8988T (cell line): ENCODE measurements at regions not wholly inside any gene's neighbourhood (a gene's known extent, or its start where the extent isn't known, plus 50 kb on each side); places are given as distances from the start of the nearest gene placed in this dataset.

Source experiments
- DNase-seq: peaks from one replicate; pipeline ENCODE4 v3.0.0; 2011

DNA sequence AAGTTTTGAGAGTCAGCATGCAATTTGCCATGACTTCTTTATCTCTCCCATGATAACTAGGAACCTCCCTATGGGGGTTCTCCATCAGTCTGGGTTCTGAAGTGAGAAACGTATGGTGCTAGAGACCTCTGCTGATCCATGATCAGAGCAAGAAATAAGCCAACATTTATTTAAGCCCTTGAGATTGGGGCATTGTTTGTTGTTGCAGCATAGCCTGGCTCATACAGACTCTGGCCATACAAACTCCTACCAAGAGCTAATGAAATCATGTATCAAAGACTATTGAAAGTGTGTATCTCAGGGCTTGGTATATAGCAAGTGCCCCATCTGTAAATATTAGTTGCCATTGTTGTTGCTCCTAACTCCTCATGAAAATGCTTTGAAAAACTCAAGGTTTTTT, 233.9 kb downstream of the MAF start:
- DNase-seq, result no peak

DNA sequence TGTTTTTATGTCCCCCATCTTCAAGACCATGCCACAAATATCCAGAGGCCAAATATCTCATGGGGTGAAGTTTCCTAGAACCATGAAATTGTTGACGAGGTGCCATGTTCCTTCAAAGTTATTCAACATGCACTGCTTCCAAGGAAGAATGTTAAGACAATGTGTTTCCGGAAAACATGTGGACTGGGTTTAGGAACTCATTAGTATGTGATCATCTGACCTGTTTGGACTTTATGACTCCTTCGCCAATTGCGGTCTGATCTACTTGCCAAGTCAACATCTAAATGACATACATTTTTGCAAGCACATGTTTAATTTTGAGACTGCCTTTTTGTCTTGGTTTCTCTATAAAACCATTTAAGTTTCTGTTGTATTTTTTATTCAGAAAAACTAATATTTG, 234.8 kb downstream of the MAF start:
- DNase-seq, result no peak

DNA sequence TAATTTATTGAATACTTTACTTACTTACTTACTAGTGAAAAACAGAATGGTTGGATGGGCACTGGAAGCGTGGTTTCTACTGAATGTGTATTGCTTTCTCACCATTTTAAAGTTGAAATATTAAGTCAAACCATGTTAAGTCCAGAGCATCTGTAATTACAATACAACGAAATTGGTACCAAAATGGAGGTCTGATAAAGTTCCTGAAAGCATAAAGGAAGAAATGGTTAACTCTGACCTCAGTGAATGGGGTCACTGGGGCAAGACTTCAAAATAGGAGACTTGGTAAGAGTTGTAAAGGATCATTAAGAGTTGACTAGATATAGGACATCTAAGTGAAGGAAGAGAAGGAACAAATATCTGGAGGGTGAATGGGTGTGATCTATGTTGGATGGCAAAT, 237.1 kb downstream of the MAF start:
- DNase-seq, result no peak

DNA sequence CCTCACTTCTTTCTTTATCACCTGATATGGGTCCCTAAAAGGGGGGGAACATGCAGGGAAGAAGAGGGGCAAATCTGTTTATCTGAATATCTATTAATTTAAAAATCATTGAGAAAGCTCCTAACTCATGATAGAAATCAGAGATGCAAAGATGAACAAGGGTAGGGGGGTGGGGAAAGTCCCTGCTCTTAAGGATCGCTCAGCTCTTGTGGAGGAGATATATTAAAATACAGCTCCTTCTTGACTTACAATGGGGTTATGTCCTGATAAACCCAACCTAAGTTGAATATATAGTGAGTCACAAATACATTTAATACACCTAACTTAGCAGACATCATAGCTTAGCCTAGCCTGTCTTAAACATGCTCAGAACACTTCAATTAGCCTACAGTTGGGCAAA, 237.5 kb downstream of the MAF start:
- no peak for DNase-seq

DNA sequence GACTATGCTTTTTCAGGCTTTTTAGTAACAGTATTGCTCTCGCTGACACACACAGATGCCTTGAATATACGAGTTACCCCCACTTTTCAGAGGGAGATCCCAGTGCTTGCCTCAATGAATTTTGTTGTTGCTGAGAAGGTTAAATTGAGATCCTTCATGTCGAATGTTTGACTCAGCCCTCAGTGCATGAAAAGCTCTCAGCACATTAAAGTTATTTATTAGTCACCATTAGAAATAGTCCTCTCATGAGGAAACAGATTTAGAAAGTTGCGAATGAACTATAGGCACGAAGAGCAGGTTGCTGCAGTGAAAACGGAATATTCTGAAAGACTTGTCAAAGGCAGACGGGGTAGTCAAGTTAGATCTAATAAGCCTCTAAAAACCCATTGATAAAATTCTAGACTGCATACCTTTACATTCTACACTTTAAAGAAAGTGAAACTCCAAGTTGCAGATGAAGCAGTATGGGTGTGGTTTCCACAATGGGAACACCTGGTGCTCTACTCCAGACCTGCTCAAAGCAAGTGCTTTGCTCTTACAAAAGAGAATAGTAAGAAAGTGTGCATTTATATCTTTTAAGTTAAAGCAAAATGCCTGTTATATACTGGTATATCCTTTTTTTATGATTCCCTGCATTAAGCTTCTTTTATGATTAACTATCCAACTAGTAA, 238.1 kb downstream of the MAF start:
- no peak for DNase-seq

DNA sequence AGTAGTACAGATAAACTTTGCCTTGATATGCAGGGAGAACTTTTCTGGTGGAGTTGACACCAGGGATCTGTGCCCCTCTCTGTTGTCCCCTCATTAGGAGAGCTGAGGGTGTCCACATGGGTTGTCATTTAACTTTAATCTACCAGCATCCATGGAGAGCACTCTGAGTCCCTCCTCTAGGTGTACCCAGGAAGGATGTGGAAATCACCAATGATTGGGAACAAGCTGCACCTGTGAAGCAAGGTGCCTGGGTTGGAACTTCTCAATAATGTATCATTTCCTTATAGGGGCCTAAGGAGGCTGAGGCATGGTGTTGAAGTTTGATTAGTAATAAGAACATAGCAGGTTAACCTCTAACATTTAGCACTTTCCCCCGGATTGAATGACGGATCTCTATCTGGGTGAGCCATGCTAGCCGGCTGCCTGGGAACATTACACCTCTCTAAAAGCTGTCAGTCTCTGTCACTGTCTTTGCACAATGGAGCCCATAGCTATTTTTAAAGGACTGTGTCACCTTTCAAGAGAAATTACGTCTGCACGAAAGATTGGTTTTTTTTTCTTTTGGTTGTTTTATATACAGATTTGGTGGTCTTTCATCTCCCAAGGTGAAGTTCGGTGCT, 239.3 kb downstream of the MAF start:
- no peak for DNase-seq

DNA sequence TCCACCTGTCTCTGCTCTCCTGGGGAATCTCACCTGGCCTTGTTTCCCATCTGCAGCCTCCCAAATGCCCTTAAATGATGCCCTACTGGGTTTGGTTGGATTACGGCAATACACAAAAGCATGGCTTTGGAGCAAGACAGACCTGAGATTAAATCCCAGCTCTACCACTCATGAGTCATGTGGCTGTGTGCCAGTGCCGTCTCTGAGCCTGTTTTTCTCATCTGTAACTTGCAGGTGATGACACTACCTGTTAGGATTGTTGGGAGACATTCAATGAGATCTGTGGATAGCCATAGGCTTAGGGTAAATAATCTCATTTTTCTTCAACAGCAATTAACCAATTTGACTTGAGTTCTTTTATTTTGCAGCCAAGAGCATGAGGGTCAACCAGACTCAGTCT, 240.3 kb downstream of the MAF start:
- DNase-seq, result no peak

DNA sequence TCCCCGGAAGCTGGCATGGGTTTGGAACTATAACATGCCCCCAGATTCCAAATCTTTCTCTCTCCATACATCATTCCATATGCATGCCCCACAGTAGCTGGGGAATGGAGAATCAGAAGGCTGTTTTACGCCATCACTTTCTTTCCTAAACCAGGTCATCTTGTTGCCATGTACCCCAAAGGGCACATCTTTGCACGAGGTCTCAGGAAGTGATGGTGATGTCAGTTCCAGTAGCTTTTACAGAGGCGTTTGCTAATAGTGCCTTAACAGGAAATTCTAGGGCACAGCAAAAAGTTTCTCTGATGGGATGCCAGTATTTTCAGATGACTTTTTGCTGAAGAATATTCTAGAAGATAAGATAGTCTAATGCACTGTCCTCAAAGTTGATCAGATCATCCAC, 241.5 kb downstream of the MAF start:
- DNase-seq, result no peak

DNA sequence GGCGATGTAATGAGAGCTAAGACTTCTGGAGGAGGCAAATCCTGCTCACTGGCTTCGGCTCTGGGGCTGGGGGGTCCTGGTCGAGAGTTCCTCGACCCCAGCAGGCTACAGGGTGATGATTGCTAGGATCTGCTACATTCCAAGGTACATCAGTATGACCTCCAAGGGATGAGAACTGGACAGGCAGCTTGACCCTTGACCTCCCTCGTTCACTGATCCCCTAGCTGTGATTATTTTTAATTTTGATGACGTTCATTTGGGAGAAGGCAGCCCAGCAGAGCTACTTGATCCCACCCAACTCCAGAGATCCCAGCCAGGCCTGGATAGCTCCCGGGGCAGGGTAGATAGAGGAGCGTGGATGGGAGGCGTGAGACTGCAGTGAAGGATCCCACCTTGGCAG, 242.3 kb downstream of the MAF start:
- no peak for DNase-seq

DNA sequence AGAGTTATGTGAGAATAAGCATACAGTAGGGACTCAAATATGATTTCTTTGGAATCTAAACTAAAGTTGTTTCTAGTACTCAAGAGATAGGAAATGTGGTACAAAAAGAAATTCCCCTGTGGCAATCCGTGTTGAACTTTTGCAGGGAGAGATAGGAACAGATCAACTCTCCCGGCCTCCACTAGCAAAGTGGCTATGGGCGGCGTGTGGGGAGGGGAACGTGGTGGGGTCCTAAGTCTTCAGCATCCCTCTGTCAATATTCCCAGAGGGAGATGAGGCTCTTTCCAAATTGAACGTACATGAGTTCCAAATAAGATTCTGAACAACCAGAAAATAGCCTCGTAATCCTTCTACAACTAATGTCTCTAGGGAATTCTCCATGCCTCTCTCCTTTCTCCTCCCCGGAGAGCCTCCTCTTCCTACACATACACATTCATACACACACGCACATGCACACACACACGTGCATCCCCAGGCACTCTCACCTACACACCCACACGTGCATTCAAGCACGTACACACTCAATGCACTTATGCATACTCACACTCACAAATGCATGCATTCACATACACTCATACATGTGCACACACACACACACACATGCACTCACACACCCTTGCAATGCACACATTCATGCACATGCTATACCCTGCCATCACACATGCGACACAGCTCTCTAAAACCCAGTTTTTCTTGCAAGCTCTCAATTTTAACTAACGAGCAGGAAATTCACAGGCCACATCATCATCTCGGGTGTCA, 244.8 kb downstream of the MAF start:
- DNase-seq, result no peak

DNA sequence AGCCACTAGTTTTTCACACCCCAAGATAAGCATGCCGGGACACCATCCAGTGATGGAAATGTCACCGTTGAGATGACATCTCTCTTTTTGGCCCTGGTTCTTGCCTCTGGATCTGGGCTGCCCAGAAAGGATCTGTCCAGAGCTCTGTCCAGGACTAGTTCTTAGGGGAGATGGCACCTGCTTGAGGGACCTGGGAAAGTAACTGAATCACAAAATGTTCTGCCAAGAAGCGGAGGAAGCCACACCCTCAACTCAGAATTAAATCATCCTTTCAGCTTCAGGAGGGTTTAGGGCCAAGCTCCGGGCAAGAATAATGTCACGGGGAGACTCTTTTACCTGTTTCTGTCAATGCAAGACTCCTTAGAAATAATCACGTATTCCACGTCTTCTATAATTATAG, 248.6 kb downstream of the MAF start:
- no peak for DNase-seq

DNA sequence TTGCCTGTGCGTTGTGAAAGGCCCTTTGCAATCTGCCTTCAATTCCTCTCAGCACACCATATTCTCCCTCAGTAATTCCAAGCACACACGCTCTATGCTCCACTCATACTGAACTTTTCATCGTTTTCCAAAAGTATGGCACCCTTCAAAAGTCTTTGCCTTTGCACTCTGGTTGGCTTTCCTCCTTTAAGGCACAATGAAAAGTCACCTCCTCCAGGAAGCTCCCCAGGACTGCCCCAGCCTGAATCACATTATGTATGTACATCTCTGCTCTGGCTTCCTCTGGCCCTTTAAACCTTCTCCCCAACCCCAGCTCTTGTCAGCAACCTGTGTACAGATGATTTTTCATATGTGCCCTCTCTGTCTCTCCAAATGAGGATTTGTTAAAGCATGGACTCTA, 250.7 kb downstream of the MAF start:
- no peak for DNase-seq

DNA sequence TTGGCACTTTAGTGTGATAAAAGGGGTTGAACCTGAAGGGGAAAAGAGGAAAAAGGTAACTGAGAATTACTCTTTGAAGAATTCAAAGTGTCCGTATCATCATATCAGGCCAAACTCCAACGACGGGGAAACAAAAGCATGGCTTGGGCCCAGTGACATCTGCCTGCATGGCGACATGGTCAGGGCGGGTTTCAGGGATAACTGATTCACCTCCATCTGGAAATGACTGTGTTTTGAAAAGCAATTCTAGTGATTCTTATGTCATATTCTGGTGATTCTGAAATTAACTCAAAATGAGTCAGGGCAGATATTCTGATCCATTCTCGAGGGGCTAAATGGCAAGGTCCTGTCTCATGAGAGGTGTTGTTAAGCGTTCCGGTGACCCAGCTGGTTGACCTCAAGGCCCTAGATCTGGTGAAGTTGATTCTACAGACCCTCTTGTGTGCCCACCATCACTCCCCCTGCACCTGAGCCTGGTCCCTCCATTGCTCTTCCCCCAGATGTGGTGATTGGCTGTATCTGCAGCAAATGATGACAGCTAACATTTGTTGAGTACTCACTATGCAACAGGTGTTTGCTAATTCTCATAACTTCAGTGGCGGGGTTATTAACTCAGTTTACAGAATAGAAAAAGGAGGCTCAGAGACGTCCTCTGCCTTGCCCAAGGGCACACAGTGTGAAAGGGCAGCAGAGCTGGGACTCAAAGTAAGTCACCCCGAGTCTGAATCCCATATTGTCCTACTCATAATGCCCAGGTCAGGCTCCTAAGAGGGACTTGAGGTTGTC, 251.8 kb downstream of the MAF start:
- no peak for DNase-seq

DNA sequence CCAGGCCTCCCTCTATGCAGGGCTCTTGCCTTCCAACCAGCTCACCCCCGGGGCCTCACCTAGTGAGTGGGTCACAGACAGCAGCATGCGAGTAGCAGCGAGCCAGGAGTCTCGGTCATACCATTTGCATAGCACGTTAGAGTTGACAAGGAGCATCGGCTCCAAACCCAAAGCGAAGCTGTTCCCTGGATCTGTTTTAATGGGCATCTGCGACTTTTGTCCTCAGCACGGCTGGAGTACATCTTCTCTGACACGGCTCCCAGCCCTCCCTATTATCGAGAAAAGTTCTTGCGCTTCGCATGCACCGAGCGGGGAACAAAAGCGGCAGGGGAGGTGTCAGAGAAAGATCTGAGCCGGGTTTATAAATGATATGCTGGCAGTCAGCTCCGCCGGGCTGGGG, 253.3 kb downstream of the MAF start:
- DNase-seq, result no peak

DNA sequence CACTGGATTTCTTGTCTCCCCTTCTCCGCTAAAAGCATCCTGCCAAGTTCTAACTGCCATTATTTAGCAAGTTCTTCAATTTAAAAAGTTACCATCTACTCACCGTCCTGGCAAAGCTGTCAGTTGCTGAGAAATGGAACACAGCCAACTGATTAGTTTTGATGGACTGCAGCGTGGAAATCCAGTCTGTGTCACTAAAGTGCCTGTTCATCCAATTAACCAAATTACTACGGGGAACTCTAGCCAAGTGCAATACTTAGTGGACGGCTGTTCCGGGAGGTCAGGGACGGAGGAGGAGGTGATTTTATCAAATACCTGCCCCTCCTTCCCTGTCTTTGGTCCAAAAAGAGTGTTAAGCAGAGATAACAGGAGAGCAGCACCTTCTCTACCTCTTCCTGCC, 260.7 kb downstream of the MAF start:
- no peak for DNase-seq

DNA sequence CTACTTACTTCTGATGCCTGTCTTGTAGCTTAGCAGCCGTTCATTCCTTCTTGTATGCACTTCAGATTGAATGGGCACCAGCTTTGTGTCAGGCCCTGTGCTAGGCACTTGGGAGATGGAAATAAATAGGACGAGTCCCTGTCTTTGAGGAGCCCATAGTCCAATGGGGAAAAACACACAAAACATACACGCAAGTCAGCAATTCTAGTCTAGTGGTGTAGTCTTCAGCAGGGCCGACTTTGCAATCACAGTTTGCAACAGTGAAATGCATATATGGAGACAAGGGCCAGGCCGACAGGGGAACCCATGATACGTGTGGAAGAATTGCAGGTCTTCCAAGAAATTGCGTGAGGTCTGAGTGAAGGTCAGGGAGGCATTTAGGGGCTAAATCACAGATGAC, 262.6 kb downstream of the MAF start:
- no peak for DNase-seq

DNA sequence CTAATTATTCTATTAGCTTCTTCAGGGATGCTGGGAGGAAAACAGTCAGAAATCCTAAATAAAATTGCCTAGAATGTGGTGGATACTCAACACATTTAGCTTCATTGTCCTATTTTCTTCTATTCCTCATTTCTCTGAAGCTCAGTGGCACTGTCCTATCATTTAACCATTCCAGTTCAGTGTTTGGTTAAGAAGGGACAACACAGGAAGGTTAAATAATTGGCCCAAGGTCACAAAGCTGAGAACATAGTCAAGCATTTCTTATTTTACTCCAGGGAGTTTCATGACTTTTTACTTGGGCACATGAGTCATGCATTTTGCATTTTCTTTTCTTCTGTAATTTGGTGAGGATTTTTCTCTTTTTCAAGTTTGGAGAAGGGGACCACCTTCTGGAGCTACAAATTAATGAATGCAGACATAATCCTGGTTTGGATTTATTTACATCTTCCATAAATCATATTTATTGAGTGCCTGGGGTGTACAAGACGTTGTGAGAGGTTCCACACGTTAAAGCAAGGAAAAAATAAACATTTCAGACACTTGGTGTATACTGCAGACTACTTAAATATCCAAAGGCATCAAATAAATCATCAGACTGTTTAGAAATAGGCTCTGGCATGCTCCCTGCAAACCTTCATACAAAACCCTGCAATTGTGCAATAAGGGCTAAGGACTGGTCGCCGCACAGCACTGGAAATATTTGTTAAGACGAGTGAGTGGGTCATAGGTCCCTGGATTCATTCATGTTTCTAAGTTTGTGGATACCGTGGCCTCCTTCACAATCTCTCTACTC, 263.9 kb downstream of the MAF start:
- no peak for DNase-seq

DNA sequence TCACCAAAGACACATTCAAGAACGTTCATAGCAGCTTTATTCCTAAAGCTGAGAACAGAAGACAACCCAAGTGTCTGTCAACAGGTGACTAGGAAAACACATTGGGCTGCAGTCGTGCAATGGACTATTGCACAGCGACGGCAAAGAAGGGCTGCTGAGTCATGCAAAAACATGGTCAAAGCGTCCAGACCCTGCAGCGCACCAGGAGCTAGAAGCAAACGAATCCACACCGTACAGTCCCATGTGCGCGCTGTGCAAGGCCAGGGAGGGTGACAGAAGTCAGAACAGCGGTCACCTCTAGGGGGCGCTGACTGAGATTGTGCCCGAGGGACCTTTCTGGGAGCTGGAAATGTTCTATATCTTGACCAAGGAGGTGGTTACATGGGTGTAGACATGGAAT, 266.4 kb downstream of the MAF start:
- peak; percentile 62 for DNase-seq

DNA sequence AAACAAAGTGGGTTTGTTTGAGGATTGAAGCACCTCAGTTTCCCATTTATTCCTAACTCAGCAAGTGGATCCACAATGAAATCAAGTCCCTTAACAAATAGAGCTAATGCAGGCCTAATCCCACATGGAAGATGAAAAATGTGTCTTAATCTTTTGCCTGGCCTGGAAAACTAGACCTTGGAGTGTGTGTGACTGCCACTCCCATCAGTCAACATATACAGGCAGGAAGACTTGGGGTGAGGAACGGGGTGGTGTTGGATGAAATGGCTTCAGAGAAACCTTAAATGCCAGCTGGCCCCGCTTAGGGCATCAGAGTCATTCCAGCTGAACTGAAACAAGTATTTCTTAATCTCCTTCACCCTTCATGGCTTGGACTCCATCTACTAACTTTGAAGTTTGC, 269.5 kb downstream of the MAF start:
- no peak for DNase-seq

DNA sequence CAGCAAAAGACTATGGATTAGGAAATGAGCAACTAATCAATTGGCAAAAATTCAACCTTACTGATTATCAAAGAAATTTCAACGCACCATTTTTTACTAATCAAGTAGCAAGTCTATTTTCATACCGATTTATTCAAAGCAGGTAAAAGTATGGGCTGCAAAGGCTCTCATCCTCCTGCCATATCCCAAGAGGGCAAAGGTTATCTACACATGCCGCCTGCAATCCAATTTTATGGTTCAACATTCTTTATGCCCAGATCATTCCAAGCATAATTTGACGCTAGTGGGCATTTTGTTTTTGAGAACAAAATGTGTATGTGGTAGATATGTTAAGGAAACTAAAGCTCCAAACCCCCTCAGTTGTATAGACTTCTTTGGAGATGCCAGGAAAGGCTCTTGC, 270.6 kb downstream of the MAF start:
- DNase-seq, result no peak

DNA sequence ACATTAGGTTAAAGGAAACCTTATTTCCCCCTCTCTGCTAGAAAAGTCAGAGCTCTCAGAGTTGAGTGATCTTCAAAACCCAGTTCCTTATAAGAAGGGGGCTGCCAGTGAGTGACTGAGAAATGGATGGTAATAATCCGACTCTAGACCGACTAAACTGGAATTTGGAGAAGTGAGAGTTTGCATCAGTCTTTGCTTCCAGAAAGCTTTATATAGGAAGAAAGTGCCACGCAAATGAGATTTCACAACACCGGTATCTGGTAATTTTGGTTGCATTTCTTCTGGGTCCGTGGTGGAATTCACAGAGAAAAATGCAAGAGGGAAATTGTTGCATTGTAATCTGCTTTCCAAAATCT, 271.4 kb downstream of the MAF start:
- no peak for DNase-seq

DNA sequence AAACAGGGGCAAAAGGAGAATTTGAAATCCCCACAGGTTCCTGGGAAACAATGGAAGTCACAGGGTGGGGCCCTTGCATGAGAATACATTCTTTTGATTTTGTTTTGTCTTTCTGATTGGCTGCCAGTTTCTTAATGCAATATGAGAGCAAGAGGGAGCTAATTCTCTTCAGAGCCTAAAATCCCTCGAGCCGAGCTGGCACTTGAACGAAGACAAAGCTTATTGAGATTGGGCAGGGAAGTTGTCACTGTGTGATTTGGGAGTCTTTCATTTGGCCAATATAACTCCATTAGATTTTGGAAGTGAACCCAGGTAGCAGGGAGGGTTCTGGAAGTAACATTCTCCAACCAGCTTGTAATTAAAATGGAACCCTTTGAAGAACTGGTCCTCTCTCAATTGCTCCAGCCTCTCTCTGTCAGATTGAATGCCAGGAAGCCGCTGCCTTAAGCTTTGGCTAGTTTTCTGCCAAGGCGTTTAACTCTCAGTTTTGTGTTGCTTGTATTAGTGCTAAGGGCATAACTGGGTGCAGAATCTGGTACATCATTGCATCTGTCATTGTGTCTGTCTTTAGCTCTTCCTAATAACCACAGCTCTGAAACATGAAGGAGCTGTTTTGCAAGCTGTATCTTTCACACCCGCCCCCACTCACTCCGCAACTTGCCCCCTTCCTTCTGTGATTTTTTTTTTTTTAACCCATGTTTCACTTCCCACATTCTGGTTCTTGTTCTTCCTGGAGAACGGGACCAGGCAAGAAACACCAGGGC, 272.0 kb downstream of the MAF start:
- DNase-seq, result no peak
